H4 (cell line): ENCODE measurements at regions not wholly inside any gene's neighbourhood (a gene's known extent, or its start where the extent isn't known, plus 50 kb on each side); places are given as distances from the start of the nearest gene placed in this dataset.
"Not testable (repeated sequence)": the region's sequence is repeated elsewhere in the genome, so short reads cannot be mapped to it uniquely, and the experiment has no call there.

ENCODE experiments used
- DNase-seq: peaks from one replicate; pipeline ENCODE4 v3.0.0-alpha.2; 2015; ENCODE audit warnings: low spot score

- no peak for DNase-seq
These were observed 262.2 kb upstream of the IL12A start for GRCh38 chr3:159726231-159726964.

GRCh38 chr3:159727506-159727905, 261.1 kb upstream of the IL12A start:
- no peak for DNase-seq

GRCh38 chr3:159731254-159731653, 257.4 kb upstream of the IL12A start:
- no peak for DNase-seq

GRCh38 chr3:159732172-159733111, 256.2 kb upstream of the IL12A start:
- DNase-seq: peak; percentile 61

- DNase-seq: no peak
These were observed 255.3 kb upstream of the IL12A start for GRCh38 chr3:159733194-159733860.

- DNase-seq: no peak
These were observed 254.0 kb upstream of the IL12A start for GRCh38 chr3:159734681-159735080.

GRCh38 chr3:159739166-159739565, 249.5 kb upstream of the IL12A start:
- DNase-seq: no peak

GRCh38 chr3:159739969-159740368, 248.7 kb upstream of the IL12A start:
- DNase-seq: no peak

GRCh38 chr3:159741281-159741680, 247.4 kb upstream of the IL12A start:
- no peak for DNase-seq

GRCh38 chr3:159748425-159748824, 240.2 kb upstream of the IL12A start:
- DNase-seq: no peak

- DNase-seq: no peak
These were observed 239.2 kb upstream of the IL12A start for GRCh38 chr3:159749406-159749805.

- DNase-seq: no peak
These were observed 237.5 kb upstream of the IL12A start for GRCh38 chr3:159751146-159751545.

GRCh38 chr3:159751752-159752151, 236.9 kb upstream of the IL12A start:
- no peak for DNase-seq

GRCh38 chr3:159756279-159757207, 232.1 kb upstream of the IL12A start:
- DNase-seq: not testable (repeated sequence)

- DNase-seq: no peak
These were observed 231.1 kb upstream of the IL12A start for GRCh38 chr3:159757341-159758060.

GRCh38 chr3:159760046-159760445, 228.6 kb upstream of the IL12A start:
- DNase-seq: no peak

- peak; percentile 34 for DNase-seq
These were observed 227.3 kb upstream of the IL12A start for GRCh38 chr3:159761369-159761768.

GRCh38 chr3:159761848-159762635, 226.6 kb upstream of the IL12A start:
- DNase-seq: peak; percentile 41

GRCh38 chr3:159763011-159763601, 225.5 kb upstream of the IL12A start:
- DNase-seq: peak; percentile 64
